ENCODE measurements at regions not wholly inside any gene's neighbourhood (a gene's known extent, or its start where the extent isn't known, plus 50 kb on each side); places are given as distances from the start of the nearest gene placed in this dataset.

DNA sequence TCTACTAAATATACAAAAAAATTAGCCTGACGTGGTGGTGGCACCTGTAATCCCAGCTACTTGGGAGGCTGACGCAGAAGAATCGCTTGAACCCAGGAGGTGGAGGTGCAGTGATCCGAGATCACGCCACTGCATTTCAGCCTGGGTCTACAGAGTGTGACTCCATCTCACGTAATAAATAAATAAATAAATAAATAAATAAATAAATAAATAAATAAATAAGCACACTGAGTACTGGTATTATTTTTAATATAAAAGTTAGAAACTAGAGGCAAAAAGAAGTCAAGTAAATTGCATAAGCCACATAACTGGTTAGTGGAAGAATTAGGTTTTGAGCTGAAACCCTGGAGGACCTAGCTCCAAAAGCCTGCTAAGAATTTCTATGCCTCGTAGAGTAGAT lies 1262.7 kb upstream of the PABPC4L start:
- TF ChIP-seq, protein P1, sequence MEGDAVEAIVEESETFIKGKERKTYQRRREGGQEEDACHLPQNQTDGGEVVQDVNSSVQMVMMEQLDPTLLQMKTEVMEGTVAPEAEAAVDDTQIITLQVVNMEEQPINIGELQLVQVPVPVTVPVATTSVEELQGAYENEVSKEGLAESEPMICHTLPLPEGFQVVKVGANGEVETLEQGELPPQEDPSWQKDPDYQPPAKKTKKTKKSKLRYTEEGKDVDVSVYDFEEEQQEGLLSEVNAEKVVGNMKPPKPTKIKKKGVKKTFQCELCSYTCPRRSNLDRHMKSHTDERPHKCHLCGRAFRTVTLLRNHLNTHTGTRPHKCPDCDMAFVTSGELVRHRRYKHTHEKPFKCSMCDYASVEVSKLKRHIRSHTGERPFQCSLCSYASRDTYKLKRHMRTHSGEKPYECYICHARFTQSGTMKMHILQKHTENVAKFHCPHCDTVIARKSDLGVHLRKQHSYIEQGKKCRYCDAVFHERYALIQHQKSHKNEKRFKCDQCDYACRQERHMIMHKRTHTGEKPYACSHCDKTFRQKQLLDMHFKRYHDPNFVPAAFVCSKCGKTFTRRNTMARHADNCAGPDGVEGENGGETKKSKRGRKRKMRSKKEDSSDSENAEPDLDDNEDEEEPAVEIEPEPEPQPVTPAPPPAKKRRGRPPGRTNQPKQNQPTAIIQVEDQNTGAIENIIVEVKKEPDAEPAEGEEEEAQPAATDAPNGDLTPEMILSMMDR (IDR thresholded peaks at IDR 0.05) = no peak
- TF ChIP-seq EP300 (IDR thresholded peaks at IDR 0.05) (no peak), POLR2A (IDR thresholded peaks at IDR 0.05) (no peak)

All from upper lobe of left lung (tissue), 4 donors.